NB4 (cell line): ENCODE measurements at regions not wholly inside any gene's neighbourhood (a gene's known extent, or its start where the extent isn't known, plus 50 kb on each side); places are given as distances from the start of the nearest gene placed in this dataset.

Source experiments
- TF ChIP-seq, protein P1 (sequence below): IDR thresholded peaks from one replicate; pipeline ENCODE4 v1.5.1; 2012; ENCODE audit warnings: low read depth, low read length
- TF ChIP-seq, protein P2 (sequence below): IDR thresholded peaks from 2 replicates; pipeline ENCODE4 v1.6.1; 2011; ENCODE audit warnings: low read depth, low read length

DNA sequence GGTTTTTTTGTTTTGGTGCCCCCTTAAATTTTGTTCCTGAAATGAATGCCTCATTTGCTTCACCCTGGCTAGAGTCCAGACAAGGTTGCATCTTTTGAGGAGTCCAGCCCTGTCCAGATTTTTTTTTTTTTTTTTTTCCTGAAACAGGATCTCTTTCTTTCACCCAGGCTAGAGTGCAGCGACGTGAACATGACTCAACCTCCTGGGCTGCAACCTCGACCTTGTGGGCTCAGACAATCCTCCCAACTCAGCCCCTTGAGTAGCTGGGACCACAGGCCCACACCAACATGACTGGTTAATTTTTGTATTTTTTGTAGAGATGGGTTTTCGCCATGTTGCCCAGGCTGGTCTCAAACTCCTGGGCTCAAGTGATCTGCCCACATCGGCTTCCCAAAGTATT is 469.0 kb upstream of the BRINP1 start:
- TF ChIP-seq, protein P1, sequence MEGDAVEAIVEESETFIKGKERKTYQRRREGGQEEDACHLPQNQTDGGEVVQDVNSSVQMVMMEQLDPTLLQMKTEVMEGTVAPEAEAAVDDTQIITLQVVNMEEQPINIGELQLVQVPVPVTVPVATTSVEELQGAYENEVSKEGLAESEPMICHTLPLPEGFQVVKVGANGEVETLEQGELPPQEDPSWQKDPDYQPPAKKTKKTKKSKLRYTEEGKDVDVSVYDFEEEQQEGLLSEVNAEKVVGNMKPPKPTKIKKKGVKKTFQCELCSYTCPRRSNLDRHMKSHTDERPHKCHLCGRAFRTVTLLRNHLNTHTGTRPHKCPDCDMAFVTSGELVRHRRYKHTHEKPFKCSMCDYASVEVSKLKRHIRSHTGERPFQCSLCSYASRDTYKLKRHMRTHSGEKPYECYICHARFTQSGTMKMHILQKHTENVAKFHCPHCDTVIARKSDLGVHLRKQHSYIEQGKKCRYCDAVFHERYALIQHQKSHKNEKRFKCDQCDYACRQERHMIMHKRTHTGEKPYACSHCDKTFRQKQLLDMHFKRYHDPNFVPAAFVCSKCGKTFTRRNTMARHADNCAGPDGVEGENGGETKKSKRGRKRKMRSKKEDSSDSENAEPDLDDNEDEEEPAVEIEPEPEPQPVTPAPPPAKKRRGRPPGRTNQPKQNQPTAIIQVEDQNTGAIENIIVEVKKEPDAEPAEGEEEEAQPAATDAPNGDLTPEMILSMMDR: no peak
- TF ChIP-seq, protein P2, sequence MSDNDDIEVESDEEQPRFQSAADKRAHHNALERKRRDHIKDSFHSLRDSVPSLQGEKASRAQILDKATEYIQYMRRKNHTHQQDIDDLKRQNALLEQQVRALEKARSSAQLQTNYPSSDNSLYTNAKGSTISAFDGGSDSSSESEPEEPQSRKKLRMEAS: no peak
